ENCODE measurements at regions not wholly inside any gene's neighbourhood (a gene's known extent, or its start where the extent isn't known, plus 50 kb on each side); places are given as distances from the start of the nearest gene placed in this dataset.

- Mint-ChIP-seq H3K9me3 (peaks cover 4% of the 10 kb centered on the region), H3K36me3 (peaks cover 12% of the 10 kb centered on the region), H3K27ac (no peak overlapping the region), H3K27me3 (no peaks in the 10 kb centered on the region), H3K4me1 (ENCODE audit: unreplicated experiment) (peaks cover 9% of the 10 kb centered on the region), H3K4me3 (no peak overlapping the region)
- no peak for DNase-seq (ENCODE audit: extremely low spot score, unreplicated experiment)
- TF ChIP-seq CTCF (conservative IDR thresholded peaks at IDR 0.05), result no peak
Measured at GRCh38 chr20:19833395-19833794, 75.3 kb downstream of the RIN2 start.

GRCh38 chr20:19834287-19834686 is 76.2 kb downstream of the RIN2 start:
- Mint-ChIP-seq H3K9me3 (peaks cover under 1% of the 10 kb centered on the region), H3K4me3 (no peak overlapping the region), H3K4me1 (ENCODE audit: unreplicated experiment) (peaks cover 6% of the 10 kb centered on the region), H3K27ac (no peak overlapping the region), H3K27me3 (no peaks in the 10 kb centered on the region), H3K36me3 (peaks cover 7% of the 10 kb centered on the region)
- DNase-seq (ENCODE audit: extremely low spot score, unreplicated experiment), result no peak
- TF ChIP-seq CTCF (conservative IDR thresholded peaks at IDR 0.05), result no peak

GRCh38 chr20:19834783-19835182 is 76.7 kb downstream of the RIN2 start:
- DNase-seq (ENCODE audit: extremely low spot score, unreplicated experiment), result no peak
- H3K9me3 Mint-ChIP-seq, result no peaks in the 10 kb centered on the region
- TF ChIP-seq CTCF (conservative IDR thresholded peaks at IDR 0.05), result no peak
- no peak overlapping the region for H3K27ac Mint-ChIP-seq
- no peak overlapping the region for H3K4me3 Mint-ChIP-seq
- H3K36me3 Mint-ChIP-seq, result peaks cover 10% of the 10 kb centered on the region
- H3K4me1 Mint-ChIP-seq (ENCODE audit: unreplicated experiment), result peaks cover 4% of the 10 kb centered on the region
- no peaks in the 10 kb centered on the region for H3K27me3 Mint-ChIP-seq

GRCh38 chr20:19835533-19836222 is 77.6 kb downstream of the RIN2 start:
- H3K4me1 Mint-ChIP-seq (ENCODE audit: unreplicated experiment), result peaks cover 4% of the 10 kb centered on the region
- H3K4me3 Mint-ChIP-seq, result no peak overlapping the region
- peaks cover 11% of the 10 kb centered on the region for H3K36me3 Mint-ChIP-seq
- no peaks in the 10 kb centered on the region for H3K9me3 Mint-ChIP-seq
- H3K27ac Mint-ChIP-seq, result no peak overlapping the region
- no peaks in the 10 kb centered on the region for H3K27me3 Mint-ChIP-seq
- DNase-seq (ENCODE audit: extremely low spot score, unreplicated experiment), result no peak
- no peak for TF ChIP-seq CTCF (conservative IDR thresholded peaks at IDR 0.05)

GRCh38 chr20:19838468-19838867 is 80.4 kb downstream of the RIN2 start:
- no peak for DNase-seq (ENCODE audit: extremely low spot score, unreplicated experiment)
- Mint-ChIP-seq H3K27me3 (no peaks in the 10 kb centered on the region), H3K36me3 (peaks cover 19% of the 10 kb centered on the region), H3K4me3 (no peak overlapping the region), H3K27ac (no peak overlapping the region), H3K4me1 (ENCODE audit: unreplicated experiment) (peaks cover 4% of the 10 kb centered on the region), H3K9me3 (no peaks in the 10 kb centered on the region)
- no peak for TF ChIP-seq CTCF (conservative IDR thresholded peaks at IDR 0.05)

Measured in type B pancreatic cell (in vitro differentiated cells).